Endothelial cell of umbilical vein (primary cell): ENCODE measurements at regions not wholly inside any gene's neighbourhood (a gene's known extent, or its start where the extent isn't known, plus 50 kb on each side); places are given as distances from the start of the nearest gene placed in this dataset.

Experiments used
- BruUV-seq: library from RNA; stranded (reverse); fragments of 400-500 nt; replicated peaks from 2 replicates; lab custom pipeline; 2021; lab: Mats Ljungman, UMichigan
- CTCF ChIA-PET: fragments of 300-600, 350-600 bp; sonication (Branson Sonifier 250); formaldehyde crosslinking; loops from one replicate; lab custom pipeline; 2021; ENCODE audit warnings: antibody characterized with exemption, inconsistent platforms; lab: Charles Lee
- POLR2A ChIA-PET: fragments of 300-600, 350-600 bp; sonication (Branson Sonifier 250); formaldehyde crosslinking; loops from one replicate; lab custom pipeline; 2021; ENCODE audit warnings: antibody characterized with exemption, inconsistent platforms; lab: Charles Lee
- DNase-seq: peaks from one replicate; pipeline ENCODE4 v3.0.0-alpha.2; 2011; ENCODE audit warnings: low read depth, low spot score
- FAIRE-seq: peaks from 2 replicates; lab custom pipeline; 2011; peaks lifted over from hg19 to GRCh38; lab: Jason Lieb, UNC
- H2AFZ ChIP-seq: 2 replicates; pipeline ENCODE4 v1.6.0; 2012; ENCODE audit warnings: low read depth, low read length, control low read depth, inconsistent platforms
- H3K27ac ChIP-seq: 2 replicates; pipeline ENCODE4 v1.5.1; 2011; ENCODE audit warnings: low read depth, mild to moderate bottlenecking, control low read depth, low read length, moderate library complexity; ENCODE audit not compliant: insufficient read depth
- H3K27me3 ChIP-seq, 2 experiments: 2 replicates each; pipeline versions ENCODE4 v1.6.0 to v1.6.1; 2011; ENCODE audit warnings: low read length in 2 of 2, mixed read lengths in 1 of 2; ENCODE audit not compliant: control insufficient read depth in 2 of 2, insufficient read depth in 2 of 2
- H3K36me3 ChIP-seq, 2 experiments: 2 replicates in 1 of 2; 3 replicates in 1 of 2; pipeline ENCODE4 v1.5.1; 2011; ENCODE audit warnings: low read length in 2 of 2, mild to moderate bottlenecking in 1 of 2, moderate library complexity in 1 of 2; ENCODE audit not compliant: control insufficient read depth in 2 of 2, insufficient read depth in 2 of 2; ENCODE audit errors: extremely low read depth in 1 of 2
- H3K4me1 ChIP-seq: 3 replicates; pipeline ENCODE4 v1.5.1; 2011; ENCODE audit warnings: mild to moderate bottlenecking, low read length; ENCODE audit not compliant: control insufficient read depth, insufficient read depth; ENCODE audit errors: extremely low read depth
- H3K4me2 ChIP-seq: 2 replicates; pipeline ENCODE4 v1.6.1; 2011; ENCODE audit warnings: low read length, control low read depth, mixed read lengths; ENCODE audit not compliant: insufficient read depth
- H3K4me3 ChIP-seq, 3 experiments: fragments of 200-600 bp in 1 of 3; sonication (generic), shearing (Covaris generic) in 1 of 3; replicated peaks in 1 of 3; 2 replicates each; pipeline ENCODE4 v1.5.1; 2011 to 2016; ENCODE audit warnings: control low read depth in 3 of 3, low read length in 3 of 3, mild to moderate bottlenecking in 2 of 3, inconsistent platforms in 1 of 3, low read depth in 1 of 3, moderate library complexity in 1 of 3; ENCODE audit not compliant: insufficient read depth in 1 of 3
- H3K79me2 ChIP-seq: 2 replicates; pipeline ENCODE4 v1.6.0; 2012; ENCODE audit warnings: low read length, inconsistent platforms; ENCODE audit not compliant: control insufficient read depth, insufficient read depth
- H3K9ac ChIP-seq: replicated peaks from 2 replicates; pipeline ENCODE3; 2011; ENCODE audit warnings: low read length, control low read depth; ENCODE audit not compliant: insufficient read depth; ENCODE audit errors: extremely low read depth
- H3K9me1 ChIP-seq: replicated peaks from 3 replicates; pipeline ENCODE4 v1.6.0; 2011; ENCODE audit warnings: mild to moderate bottlenecking, low read length; ENCODE audit not compliant: control insufficient read depth, insufficient read depth; ENCODE audit errors: extremely low read depth
- H3K9me3 ChIP-seq: replicated peaks from 2 replicates; pipeline ENCODE4 v1.5.1; 2012; ENCODE audit warnings: low read length, inconsistent platforms; ENCODE audit not compliant: control insufficient read depth, insufficient read depth
- H4K20me1 ChIP-seq: replicated peaks from 2 replicates; pipeline ENCODE3; 2011; ENCODE audit warnings: mild to moderate bottlenecking, low read length; ENCODE audit not compliant: control insufficient read depth, insufficient read depth; ENCODE audit errors: extremely low read depth
- CTCF ChIP-seq, 2 donors: IDR thresholded peaks; 1 replicate in 1 of 2; 2 replicates in 1 of 2; pipeline ENCODE4 v1.5.1; 2011; ENCODE audit warnings: low read length in 2 of 2, mild to moderate bottlenecking in 2 of 2, moderate library complexity in 2 of 2, control low read depth in 1 of 2, inconsistent platforms in 1 of 2, low read depth in 1 of 2; ENCODE audit not compliant: insufficient read depth in 1 of 2; ENCODE audit errors: extremely low read depth in 1 of 2
- EZH2 ChIP-seq: IDR thresholded peaks from 2 replicates; pipeline ENCODE4 v1.6.1; 2012; ENCODE audit warnings: borderline replicate concordance, low read depth, mild to moderate bottlenecking, moderate library complexity, low read length, inconsistent platforms; ENCODE audit not compliant: severe bottlenecking
- FOS ChIP-seq: IDR thresholded peaks from 2 replicates; pipeline ENCODE4 v1.6.1; 2011; ENCODE audit warnings: mild to moderate bottlenecking, low read length, moderate library complexity, borderline replicate concordance; ENCODE audit not compliant: insufficient read depth
- GATA2 ChIP-seq: IDR thresholded peaks from 2 replicates; pipeline ENCODE4 v1.7.0; 2011; ENCODE audit warnings: low read depth, mild to moderate bottlenecking, moderate library complexity, mixed read lengths, low read length; ENCODE audit not compliant: insufficient read length, insufficient read depth
- JUN ChIP-seq: IDR thresholded peaks from 2 replicates; pipeline ENCODE4 v1.6.1; 2011; ENCODE audit warnings: borderline replicate concordance, low read depth; ENCODE audit not compliant: insufficient read length, insufficient read depth
- MAX ChIP-seq: IDR thresholded peaks from 2 replicates; pipeline ENCODE4 v1.6.1; 2011; ENCODE audit not compliant: insufficient read depth, insufficient read length
- MYC ChIP-seq: IDR thresholded peaks from one replicate; pipeline ENCODE4 v1.6.1; 2011; ENCODE audit warnings: mild to moderate bottlenecking, low read depth, low read length
- POLR2A ChIP-seq: IDR thresholded peaks from 2 replicates; pipeline ENCODE4 v1.6.1; 2012; ENCODE audit warnings: low read depth, mild to moderate bottlenecking, control low read depth, low read length
- POLR2AphosphoS5 ChIP-seq: IDR thresholded peaks from 2 replicates; pipeline ENCODE4 v1.6.1; 2012; ENCODE audit warnings: low read depth, mild to moderate bottlenecking, control low read depth, low read length, moderate library complexity; ENCODE audit not compliant: insufficient read depth
- dilution Hi-C: fragments of 300-500 bp; cut with MboI; formaldehyde crosslinking; loops from one replicate; pipeline ENCODE4 v1.15.0; 2019; ENCODE audit warnings: low sequenced_read_pairs; ENCODE audit not compliant: extremely low pct_ligation_motif_present
- intact Hi-C: fragments of 100-400 bp; cut with micrococcal nuclease; formaldehyde crosslinking; loops from one replicate; pipeline ENCODE4 v1.10.0; 2022

GRCh38 chr7:45456747-45457524 is 117.2 kb upstream of the ADCY1 start:
- intact Hi-C loops (no loop called here), dilution Hi-C loops (no loop called here)
- no peak for FAIRE-seq
- Histone ChIP-seq H3K9ac (no peak overlapping the region), H3K27me3 (no peaks in the 10 kb centered on the region), H3K9me1 (no peaks in the 10 kb centered on the region), H3K4me2 (no peak overlapping the region), H3K79me2 (no peaks in the 10 kb centered on the region), H3K4me3 (no peak overlapping the region), H3K9me3 (no peaks in the 10 kb centered on the region), H3K27ac (no peak overlapping the region), H2AFZ (no peak overlapping the region), H3K36me3 (no peaks in the 10 kb centered on the region), H4K20me1 (no peaks in the 10 kb centered on the region), H3K4me1 (no peaks in the 10 kb centered on the region)
- DNase-seq, result no peak
- POLR2A ChIA-PET, result no interaction called here
- BruUV-seq, result no TSS peak
- CTCF ChIA-PET, result no interaction called here
- TF ChIP-seq FOS (no peak), POLR2AphosphoS5 (no peak), JUN (no peak), MYC (no peak), GATA2 (no peak), POLR2A (no peak), CTCF (IDR thresholded peaks at IDR 0.05; ENCODE audit: extremely low read depth in 1 of 2, insufficient read depth in 1 of 2, low read depth in 1 of 2, low read length in 2 of 2) (no peak), EZH2 (no peak), MAX (no peak)
